AG09319 (cell line): ENCODE measurements at regions not wholly inside any gene's neighbourhood (a gene's known extent, or its start where the extent isn't known, plus 50 kb on each side); places are given as distances from the start of the nearest gene placed in this dataset.

Experiments used
- DNase-seq: peaks from one replicate; pipeline ENCODE4 v3.0.0-alpha.2; 2010; ENCODE audit warnings: low read depth; ENCODE audit errors: extremely low read depth
- CTCF ChIP-seq: IDR thresholded peaks from 2 replicates; pipeline ENCODE4 v1.5.1; 2011; ENCODE audit warnings: low read depth, mild to moderate bottlenecking, inconsistent platforms, low read length, moderate library complexity

GRCh38 chr7:45450571-45451204 lies 123.5 kb upstream of the ADCY1 start:
- no peak for DNase-seq

GRCh38 chr7:45451342-45452035 lies 122.7 kb upstream of the ADCY1 start:
- no peak for TF ChIP-seq CTCF
- DNase-seq = no peak

More at GRCh38 chr7:45450571-45451204, 123.5 kb upstream of the ADCY1 start:
- TF ChIP-seq CTCF = no peak

GRCh38 chr7:45454771-45455170 lies 119.4 kb upstream of the ADCY1 start:
- no peak for DNase-seq
- no peak for TF ChIP-seq CTCF

GRCh38 chr7:45455662-45456061 lies 118.5 kb upstream of the ADCY1 start:
- no peak for DNase-seq
- no peak for TF ChIP-seq CTCF

GRCh38 chr7:45456105-45456504 lies 118.1 kb upstream of the ADCY1 start:
- no peak for TF ChIP-seq CTCF
- no peak for DNase-seq

- TF ChIP-seq CTCF = no peak
- DNase-seq = peak; percentile 22
These were observed 117.2 kb upstream of the ADCY1 start for GRCh38 chr7:45456747-45457524.

GRCh38 chr7:45457591-45457990 lies 116.6 kb upstream of the ADCY1 start:
- TF ChIP-seq CTCF = no peak
- no peak for DNase-seq
